OCI-LY7 (cell line): ENCODE measurements at regions not wholly inside any gene's neighbourhood (a gene's known extent, or its start where the extent isn't known, plus 50 kb on each side); places are given as distances from the start of the nearest gene placed in this dataset.

Experiments used
- EZH2phosphoT487 ChIP-seq: fragments of 200-600 bp; sonication (generic); IDR thresholded peaks from 2 replicates; pipeline ENCODE4 v1.6.1; 2018; ENCODE audit warnings: low read depth, borderline replicate concordance, mild to moderate bottlenecking, mixed run types, antibody characterized with exemption, low read length, moderate library complexity, mixed read lengths
- TF ChIP-seq, protein P1 (sequence below): fragments of 200-600 bp; sonication (generic); conservative IDR thresholded peaks from 2 replicates; pipeline ENCODE4 v1.5.1; 2014; ENCODE audit warnings: mild to moderate bottlenecking, antibody characterized with exemption, low read length, moderate library complexity, mixed read lengths

DNA sequence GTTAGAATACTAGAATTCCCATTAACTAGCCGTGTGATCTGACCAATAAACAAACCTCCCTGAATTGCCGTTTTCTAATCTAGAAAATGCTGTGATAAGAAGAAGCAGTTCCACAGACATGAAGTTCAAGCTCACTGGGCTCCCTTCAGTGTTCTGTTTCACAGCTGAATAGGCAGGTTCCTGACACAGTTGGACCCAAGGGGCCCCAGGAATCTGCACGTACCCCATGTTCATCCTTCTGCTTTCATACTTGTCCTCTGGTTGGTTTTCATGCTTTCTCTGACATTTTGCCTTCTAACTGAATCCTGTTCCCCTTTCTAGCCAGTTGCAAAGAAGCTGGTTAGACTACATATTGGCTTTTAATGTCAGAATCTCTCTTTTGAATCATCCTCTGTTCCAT, 374.1 kb upstream of the MAD2L1 start:
- TF ChIP-seq, protein P1, sequence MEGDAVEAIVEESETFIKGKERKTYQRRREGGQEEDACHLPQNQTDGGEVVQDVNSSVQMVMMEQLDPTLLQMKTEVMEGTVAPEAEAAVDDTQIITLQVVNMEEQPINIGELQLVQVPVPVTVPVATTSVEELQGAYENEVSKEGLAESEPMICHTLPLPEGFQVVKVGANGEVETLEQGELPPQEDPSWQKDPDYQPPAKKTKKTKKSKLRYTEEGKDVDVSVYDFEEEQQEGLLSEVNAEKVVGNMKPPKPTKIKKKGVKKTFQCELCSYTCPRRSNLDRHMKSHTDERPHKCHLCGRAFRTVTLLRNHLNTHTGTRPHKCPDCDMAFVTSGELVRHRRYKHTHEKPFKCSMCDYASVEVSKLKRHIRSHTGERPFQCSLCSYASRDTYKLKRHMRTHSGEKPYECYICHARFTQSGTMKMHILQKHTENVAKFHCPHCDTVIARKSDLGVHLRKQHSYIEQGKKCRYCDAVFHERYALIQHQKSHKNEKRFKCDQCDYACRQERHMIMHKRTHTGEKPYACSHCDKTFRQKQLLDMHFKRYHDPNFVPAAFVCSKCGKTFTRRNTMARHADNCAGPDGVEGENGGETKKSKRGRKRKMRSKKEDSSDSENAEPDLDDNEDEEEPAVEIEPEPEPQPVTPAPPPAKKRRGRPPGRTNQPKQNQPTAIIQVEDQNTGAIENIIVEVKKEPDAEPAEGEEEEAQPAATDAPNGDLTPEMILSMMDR = no peak
- no peak for TF ChIP-seq EZH2phosphoT487
